ENCODE measurements at regions not wholly inside any gene's neighbourhood (a gene's known extent, or its start where the extent isn't known, plus 50 kb on each side); places are given as distances from the start of the nearest gene placed in this dataset.

DNA sequence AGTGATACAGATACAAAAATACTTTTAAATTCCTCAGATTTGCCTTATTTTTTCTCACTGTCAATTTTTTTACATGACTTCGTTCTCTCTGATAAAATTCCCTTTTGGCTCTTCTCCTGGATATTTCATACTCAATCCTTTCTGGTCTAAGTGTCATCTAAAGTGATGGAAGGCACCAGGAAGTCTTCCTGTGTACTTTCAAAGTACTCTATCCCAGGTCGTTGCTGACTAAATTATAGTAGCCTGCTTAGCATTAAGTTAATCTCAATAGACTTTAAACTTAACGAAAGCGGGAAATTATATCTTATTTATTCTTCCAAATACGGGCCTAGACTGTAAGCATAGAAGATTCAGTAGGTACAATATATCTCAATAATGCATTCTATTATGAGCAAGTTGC is 67.8 kb downstream of the CASP12 start:
- no peak for DNase-seq (ENCODE audit: low read depth in 2 of 2)

GRCh38 chr11:104830080-104830479 is 68.2 kb downstream of the CASP12 start:
- DNase-seq (ENCODE audit: low read depth in 2 of 2), result no peak

GRCh38 chr11:104826772-104827171 is 71.5 kb downstream of the CASP12 start:
- DNase-seq (ENCODE audit: low read depth in 2 of 2), result no peak

DNA sequence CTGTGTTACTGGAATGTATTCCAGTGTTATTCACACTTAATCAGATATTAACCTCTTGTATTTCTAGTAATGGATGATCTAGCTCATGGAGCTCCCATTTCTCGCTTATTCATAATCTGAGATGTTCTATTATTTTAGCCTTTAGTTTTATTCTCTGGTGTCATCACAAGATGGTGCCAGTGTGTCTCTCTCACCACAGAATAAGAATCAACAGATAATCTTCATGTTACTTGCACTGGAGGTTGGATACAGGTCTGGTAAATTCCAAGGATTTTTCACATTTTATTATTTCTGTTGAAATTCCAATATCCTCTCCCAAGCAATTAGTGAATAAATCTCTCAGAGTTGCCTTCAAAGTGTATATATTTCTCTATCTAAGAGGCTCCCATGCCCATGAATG is 74.6 kb downstream of the CASP12 start:
- no peak for DNase-seq (ENCODE audit: low read depth in 2 of 2)

DNA sequence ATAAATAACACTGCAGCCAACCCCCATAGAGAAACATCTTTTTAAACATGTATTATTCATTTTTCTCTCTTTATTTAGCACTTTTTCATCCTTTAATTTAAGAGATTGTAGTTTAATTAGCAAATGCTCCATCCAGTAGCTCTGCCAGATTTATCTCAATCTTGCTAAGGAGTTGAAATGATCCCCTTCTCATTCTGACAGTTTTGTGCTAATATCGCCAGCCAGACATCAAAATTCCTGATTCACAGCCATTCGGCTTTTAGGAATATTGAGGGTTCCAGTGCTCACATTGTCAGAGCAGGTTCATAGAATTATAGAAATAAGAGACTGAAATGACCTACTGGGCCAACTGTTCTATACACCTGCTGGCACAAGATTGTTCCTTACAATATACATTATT is 77.8 kb downstream of the CASP12 start:
- no peak for DNase-seq (ENCODE audit: low read depth in 2 of 2)

- DNase-seq (ENCODE audit: low read depth in 2 of 2), result no peak
Measured at GRCh38 chr11:104819603-104820002, 78.7 kb downstream of the CASP12 start.

- DNase-seq (ENCODE audit: low read depth in 2 of 2), result no peak
Measured at GRCh38 chr11:104819107-104819506, 79.2 kb downstream of the CASP12 start.

DNA sequence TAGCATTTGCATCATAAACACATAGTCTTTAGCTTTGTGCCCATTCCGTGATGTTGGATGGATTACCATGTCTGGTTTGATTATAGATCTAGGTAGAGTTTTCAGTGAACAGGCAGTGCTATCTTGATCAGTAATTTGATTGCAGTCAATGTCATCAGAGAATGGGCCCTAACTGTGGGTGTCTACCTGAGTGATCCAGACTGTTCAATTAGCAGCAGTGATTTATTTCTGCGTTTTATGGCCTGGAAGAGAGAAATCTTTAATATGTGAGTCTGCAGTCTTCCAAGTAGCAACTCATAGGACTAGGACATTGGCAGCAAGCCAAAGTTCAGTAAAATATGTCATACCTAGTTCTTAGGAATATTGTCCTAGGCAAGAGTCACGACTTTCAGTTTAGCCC is 80.3 kb downstream of the CASP12 start:
- no peak for DNase-seq (ENCODE audit: low read depth in 2 of 2)

GRCh38 chr11:104813532-104813931 is 84.7 kb downstream of the CASP12 start:
- no peak for DNase-seq (ENCODE audit: low read depth in 2 of 2)

DNA sequence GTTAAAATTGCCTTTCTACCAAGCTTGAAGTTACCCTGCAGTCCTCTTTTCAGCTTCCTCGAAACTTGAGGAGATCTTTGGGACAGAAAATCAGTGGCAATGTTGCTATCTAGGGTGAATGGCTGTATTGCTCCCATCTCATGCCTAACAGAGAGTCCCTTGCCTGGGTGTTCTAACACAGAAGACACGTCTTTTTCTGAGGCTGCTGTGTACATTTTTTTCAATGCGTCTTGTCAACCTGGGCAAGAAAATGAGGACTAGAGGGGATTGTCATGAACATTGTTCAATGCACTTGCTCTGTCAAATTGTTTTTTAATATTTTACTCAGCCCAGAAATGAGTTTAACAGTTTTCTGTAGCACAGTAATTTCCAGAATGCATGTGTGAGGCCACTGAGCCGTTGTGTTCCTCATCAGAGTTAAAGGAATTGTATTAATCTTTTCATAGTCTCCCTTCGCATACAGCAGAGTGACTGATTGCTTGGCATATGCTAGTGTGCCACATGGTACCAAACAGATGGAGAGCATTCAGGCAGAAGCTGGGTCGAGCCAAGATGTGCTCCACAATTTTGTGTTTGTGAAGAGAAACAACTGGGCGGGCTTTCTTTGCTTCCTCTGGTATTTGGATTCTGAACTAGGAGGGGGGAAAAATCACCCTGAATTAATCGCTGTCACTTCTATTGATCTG is 86.0 kb downstream of the CASP12 start:
- no peak for DNase-seq (ENCODE audit: low read depth in 2 of 2)

DNA sequence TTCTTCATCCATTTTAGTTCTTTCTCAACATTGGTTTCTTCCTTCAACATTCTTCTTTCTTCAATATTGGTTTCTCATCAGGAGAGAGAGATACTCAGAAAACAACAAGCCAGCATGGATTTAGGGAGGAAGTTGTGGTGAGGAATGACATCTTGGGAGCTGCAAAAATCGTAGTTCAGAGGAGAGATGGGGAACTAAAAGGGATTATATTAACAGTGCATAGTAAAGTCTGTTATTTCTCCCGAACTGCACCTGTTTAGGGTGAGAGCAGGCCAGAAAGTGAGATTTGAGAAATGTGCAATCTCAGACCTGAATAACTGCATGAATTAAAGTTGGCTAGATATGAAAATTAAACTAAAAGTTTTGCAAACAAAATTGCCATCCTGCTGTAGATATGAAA is 94.5 kb downstream of the CASP12 start:
- DNase-seq (ENCODE audit: low read depth in 2 of 2), result no peak

GRCh38 chr11:104799251-104799650 is 99.0 kb downstream of the CASP12 start:
- DNase-seq (ENCODE audit: low read depth in 2 of 2), result no peak

DNA sequence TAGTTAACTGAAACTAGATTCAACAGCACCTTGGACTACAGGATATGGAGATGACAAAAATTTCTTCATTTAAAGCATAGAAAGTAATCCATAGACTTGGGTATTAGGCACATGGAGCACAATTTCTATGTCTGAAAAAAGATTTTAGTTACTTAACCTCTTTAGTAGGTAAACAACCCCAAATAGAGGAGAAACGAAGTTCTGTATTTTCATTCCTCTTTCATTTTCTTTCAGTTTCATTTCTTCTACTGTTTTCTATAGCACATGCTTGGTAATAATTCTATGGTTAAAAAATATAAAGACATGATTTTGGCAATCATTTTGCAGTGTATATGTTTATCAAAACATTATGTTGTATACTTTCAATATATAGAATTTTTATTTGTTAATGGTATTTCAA is 99.5 kb downstream of the CASP12 start:
- no peak for DNase-seq (ENCODE audit: low read depth in 2 of 2)

GRCh38 chr11:104796301-104796700 is 102.0 kb downstream of the CASP12 start:
- DNase-seq (ENCODE audit: low read depth in 2 of 2), result no peak

GRCh38 chr11:104795501-104796213 is 102.6 kb downstream of the CASP12 start:
- no peak for DNase-seq (ENCODE audit: low read depth in 2 of 2)

DNA sequence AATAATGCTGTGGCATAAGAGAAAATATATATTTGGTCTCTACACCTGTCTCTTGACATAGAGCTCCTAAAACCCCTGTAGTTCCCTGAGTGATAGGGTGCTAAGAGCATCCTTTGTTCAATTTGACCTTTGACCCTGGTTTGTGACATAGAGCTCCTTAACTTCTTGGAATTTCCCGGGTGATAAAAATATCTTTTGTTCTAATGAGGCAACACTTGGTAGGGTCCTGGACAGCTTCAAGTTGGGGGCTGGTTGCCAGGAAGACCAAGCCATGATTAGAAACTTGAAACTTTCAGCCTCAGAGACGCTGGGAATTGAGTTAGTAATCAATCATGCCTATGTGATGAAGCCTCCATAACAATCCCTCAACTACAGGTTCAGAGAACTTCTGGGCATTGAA is 105.4 kb downstream of the CASP12 start:
- DNase-seq (ENCODE audit: low read depth in 2 of 2), result no peak

GRCh38 chr11:104791896-104792295 is 106.4 kb downstream of the CASP12 start:
- DNase-seq (ENCODE audit: low read depth in 2 of 2), result no peak

DNA sequence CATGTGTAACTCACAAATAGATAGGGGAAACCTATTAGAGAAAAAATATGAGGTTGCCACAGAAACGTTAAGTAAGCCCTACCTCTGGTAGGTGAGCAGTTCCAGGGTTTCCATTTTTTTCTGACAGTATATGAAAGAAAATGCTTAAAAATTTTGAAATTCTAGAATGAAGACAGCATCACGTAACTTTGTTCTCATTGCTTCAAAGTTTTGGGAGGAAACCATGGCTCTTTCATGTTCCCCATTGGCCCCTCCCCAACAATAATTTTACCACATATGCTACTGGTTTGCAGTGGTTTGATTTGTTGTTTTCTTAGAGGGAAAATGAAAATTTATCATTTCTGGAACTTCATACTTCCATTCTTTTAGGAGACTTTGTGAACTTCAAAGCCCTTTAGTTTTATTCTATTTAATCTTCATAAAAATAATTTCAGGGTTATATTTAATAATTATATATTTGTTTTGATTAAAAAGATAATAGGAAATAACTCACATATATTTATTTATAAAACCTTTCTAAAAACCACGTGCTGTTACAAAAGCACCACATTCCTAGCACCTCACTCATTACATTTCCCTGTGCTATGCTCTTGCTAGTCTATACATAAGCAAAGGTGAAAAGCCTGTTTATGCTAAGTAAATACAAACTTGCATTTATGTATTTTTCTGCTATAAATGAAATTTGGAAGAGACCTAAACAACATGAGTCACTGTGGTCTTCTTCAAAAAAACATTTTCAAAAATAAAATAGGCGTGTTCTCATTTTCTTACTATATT is 113.4 kb downstream of the CASP12 start:
- no peak for DNase-seq (ENCODE audit: low read depth in 2 of 2)

DNA sequence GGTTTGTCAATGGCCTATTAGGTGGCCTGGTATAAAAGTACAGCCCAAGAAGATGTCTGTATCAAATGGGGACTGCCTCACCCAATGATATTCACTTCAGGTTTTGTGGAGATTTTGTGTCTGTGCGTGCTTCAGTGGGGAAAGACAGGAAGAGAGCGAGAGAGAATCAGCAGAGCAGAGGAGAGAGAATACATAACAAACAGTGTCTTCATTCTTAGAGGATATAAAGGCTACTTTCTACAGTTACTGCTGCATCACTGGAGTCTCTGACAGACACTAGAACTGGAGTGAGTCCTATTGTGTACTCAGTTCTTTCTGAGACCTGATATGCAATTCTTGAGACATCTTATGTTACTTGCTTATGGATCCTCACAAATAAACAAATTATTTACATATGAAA is 115.0 kb downstream of the CASP12 start:
- no peak for DNase-seq (ENCODE audit: low read depth in 2 of 2)

DNA sequence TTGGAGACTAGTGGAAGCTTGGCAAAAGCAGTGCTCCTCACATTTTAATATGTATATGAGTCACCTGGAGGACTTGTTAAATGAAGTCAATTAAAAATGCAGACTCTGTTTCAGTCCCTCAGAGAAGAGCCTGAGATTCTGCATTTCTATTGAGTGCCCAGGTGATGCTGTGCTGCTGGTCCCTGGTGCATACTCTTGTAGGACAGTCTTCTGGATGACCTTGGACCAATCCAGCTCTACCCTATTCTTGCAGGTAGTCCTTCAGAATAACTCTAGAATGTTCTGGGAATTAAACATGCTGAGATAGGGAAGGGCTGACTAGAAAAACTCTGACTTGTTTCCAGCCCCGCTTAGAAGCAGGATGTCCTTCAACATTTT is 115.9 kb downstream of the CASP12 start:
- no peak for DNase-seq (ENCODE audit: low read depth in 2 of 2)

- no peak for DNase-seq (ENCODE audit: low read depth in 2 of 2)
Measured at GRCh38 chr11:104781719-104782376, 116.4 kb downstream of the CASP12 start.

DNA sequence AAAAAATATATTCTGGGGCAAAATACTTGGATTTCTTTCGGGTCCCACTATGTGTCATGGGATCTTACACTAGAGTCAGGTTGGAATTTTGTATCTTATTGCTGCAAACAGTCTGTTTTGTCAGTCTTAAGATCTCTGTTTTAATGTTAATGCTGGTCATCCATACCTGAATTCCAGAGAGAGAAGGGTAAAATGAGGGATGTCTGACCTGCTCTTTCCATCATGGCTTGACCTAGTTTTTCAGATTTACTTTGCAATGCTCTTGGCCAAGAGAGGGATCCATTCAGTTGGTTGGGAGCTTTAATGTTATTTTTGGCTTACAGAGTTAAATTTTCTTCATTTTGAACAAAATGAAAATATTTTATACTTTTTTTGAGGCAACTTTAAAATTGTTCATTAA is 117.2 kb downstream of the CASP12 start:
- no peak for DNase-seq (ENCODE audit: low read depth in 2 of 2)
